ENCODE measurements at regions not wholly inside any gene's neighbourhood (a gene's known extent, or its start where the extent isn't known, plus 50 kb on each side); places are given as distances from the start of the nearest gene placed in this dataset.

GRCh38 chr6:115363379-115363778, 697.3 kb downstream of the FRK start:
- TF ChIP-seq POLR2A (IDR thresholded peaks at IDR 0.05) (no peak), CTCF (IDR thresholded peaks at IDR 0.05 in 8 of 11, conservative IDR thresholded peaks at IDR 0.05 in 3 of 11) (no peak)
